Activated CD4-positive, alpha-beta T cell treated with anti-CD3 and anti-CD28 coated beads, Interleukin-2, amount 50 U/mL, for 24 hours (primary cell): ENCODE measurements at regions not wholly inside any gene's neighbourhood (a gene's known extent, or its start where the extent isn't known, plus 50 kb on each side); places are given as distances from the start of the nearest gene placed in this dataset.

ENCODE experiments used
- DNase-seq, 2 donors: peaks; one replicate each; pipeline ENCODE4 v3.0.0-alpha.2; 2020; ENCODE audit warnings: low read depth in 1 of 2, low spot score in 1 of 2

DNA sequence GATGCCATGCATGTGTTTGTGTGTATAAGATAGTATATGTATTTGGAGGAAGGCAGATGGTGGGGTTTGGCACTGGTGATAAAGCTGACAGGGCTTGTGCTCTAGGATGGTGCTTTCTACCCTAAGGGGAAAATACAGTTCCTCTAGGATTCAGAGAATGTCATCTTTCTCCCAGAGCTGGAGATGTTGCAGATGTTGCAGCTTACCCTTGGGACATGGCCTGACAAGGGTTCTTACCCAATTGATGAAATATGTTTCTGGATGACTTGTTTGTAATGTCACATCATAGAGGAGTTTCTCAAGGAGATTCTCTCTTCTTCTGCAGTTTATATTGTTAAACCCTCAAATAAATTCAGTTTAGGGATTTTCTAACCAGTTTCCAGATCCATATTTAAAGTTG, 52.5 kb upstream of the PITX2 start:
- no peak for DNase-seq

DNA sequence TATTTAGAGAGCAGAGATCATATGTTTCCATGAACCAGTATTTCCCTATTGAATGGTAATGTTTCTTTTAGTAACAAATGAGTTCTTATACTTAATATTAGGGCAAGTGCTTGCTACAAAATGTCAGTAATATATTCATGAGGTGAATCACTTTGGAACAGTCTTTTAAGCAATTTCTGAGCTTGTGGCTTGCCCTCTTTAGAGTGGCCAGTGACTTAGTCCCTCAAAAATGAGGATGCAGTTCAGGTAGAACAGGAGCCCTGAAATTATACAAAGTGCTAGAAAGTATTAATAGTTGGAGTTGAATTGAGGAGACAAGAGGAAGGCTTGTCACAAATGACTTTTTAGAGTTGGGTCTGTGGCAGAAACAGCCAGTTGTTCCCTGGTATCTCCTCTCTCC, 53.4 kb upstream of the PITX2 start:
- no peak for DNase-seq

GRCh38 chr4:110678517-110679227, 55.8 kb upstream of the PITX2 start:
- no peak for DNase-seq

DNA sequence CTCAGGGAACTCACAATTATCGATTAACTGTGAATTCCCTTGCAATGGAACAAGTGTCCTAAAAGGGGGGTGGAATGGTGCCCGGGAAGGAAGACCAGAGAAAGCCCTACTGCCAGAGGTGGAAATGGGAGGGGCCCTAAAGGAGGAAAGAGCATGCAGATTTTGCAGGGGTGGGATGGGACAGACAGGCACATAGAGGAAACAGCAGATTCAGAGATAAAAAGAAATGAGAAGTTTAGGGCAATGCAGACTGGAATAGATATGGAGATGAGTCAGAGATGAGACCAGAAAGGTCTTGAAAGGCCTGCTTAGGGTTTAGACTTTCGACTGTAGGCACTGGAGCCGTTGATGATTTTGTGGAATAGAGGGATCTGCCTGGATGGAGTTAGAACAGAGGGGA, 57.4 kb upstream of the PITX2 start:
- DNase-seq = no peak

- DNase-seq = no peak
These were observed 58.5 kb upstream of the PITX2 start for GRCh38 chr4:110681381-110681780.

- DNase-seq = no peak
These were observed 59.4 kb upstream of the PITX2 start for GRCh38 chr4:110682311-110682710.

DNA sequence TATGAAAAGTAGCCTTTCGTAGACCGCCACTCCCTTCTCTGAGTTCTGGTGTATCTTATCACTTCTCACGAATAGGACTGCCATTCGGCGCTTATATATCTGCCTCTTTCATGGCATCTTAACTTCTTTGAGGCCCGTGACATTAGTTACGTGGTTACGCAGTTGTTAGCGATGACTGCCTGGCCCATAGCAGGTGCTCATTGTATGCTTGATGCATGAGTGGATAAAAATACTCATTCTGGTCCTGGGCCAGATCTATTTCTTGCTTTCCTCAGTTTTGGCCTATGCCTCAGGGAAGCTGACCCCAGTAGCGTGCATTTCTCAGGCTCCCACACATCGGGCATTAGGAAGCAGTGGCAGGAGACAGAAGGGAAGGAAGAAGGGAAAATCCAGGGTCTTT, 60.7 kb upstream of the PITX2 start:
- no peak for DNase-seq

DNA sequence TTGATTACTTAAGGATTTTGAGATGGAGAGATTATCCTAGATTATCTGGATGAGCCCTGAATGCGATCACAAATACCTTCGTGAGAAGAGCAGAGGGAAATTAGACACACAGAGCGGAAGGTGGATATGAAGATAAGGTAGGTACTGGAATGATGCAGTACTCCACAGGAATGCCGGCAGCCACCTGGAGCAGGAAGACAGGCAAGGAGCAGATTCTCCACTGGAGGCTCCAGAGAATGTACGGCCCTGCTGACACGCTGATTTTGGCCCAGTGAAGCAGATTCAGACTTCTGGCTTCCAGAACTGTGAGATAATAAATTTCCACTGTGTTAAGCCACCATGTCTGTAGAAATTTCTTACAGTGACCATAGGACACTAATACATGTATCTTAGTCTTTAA, 79.4 kb upstream of the PITX2 start:
- DNase-seq = no peak

- DNase-seq = no peak
These were observed 82.0 kb upstream of the PITX2 start for GRCh38 chr4:110704748-110705439.

DNA sequence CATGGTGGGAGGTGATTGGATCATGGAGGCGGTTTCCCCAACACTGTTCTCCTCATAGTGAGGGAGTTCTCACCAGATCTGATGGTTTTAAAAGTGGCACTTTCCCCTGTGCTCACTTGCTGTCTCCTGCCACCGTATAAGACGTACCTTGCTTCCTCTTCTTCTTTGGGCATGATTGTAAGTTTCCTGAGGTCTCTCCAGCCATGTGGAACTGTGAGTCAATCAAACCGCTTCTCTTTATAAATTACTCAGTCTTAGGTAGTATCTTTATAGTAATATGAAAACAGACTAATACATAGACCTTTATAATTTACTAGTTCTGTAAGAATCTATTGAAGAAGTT, 82.5 kb upstream of the PITX2 start:
- no peak for DNase-seq

GRCh38 chr4:110710070-110710469, 87.2 kb upstream of the PITX2 start:
- DNase-seq = no peak

DNA sequence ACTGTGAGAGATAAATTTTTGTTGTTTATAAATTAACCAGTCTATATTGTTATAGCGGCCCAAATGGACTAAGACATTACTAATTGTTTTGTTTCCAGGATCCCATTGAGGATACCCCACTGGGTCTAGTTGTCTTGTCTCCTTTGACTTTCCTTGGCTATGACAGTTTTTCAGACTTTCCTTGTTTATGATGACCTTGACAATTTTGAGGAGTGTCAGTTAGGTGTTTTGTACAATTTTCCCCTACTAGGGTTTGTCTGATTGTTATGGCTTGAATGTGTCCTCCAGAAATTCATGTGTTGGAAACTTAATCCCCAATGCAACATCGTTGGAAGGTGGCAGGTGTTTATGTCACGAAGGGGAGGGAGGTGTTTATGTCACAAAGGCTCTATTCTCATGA, 89.6 kb upstream of the PITX2 start:
- DNase-seq = no peak

- DNase-seq = no peak
These were observed 107.4 kb upstream of the PITX2 start for GRCh38 chr4:110730318-110730717.

DNA sequence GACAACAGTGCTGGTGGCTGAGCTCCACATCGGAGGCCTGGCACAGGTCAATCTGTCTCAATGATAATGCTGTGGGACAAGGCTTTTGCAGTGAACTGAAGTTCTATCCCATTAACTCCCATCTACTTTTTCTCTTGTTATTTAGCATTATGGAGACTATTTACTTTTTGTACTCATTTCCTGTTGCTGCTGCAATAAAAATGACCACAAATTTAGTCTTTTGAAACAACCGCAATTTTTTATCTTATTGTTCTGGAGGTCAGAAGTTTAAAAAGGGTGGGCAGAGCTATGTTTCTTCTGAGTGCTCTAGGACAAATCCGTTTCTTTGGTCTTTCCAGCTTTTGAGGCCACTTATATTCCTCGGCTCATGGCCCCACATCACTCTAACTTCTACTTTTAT, 111.0 kb upstream of the PITX2 start:
- no peak for DNase-seq

GRCh38 chr4:110735686-110736085, 112.8 kb upstream of the PITX2 start:
- DNase-seq = no peak

- DNase-seq = no peak
These were observed 115.1 kb upstream of the PITX2 start for GRCh38 chr4:110737931-110738330.

DNA sequence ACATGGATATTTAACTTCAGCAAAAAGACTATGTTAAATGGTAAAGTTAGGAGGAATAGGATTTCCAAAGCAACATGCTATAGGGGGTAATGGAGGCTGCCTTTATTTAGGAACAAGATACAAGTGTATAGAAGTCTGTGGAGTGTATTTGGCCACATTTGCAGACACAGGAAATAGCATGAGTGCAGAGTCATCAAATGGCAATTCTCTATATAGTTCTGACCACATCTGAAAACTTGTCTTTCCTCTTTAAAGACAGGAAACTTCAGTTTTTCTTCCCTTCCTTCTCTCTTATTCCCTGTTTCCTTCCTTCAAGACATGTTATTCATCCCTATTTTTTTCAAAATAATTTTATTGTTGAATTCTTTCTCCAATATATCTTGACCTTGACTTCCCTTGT, 119.3 kb upstream of the PITX2 start:
- no peak for DNase-seq

- no peak for DNase-seq
These were observed 125.2 kb upstream of the PITX2 start for GRCh38 chr4:110748071-110748470.

DNA sequence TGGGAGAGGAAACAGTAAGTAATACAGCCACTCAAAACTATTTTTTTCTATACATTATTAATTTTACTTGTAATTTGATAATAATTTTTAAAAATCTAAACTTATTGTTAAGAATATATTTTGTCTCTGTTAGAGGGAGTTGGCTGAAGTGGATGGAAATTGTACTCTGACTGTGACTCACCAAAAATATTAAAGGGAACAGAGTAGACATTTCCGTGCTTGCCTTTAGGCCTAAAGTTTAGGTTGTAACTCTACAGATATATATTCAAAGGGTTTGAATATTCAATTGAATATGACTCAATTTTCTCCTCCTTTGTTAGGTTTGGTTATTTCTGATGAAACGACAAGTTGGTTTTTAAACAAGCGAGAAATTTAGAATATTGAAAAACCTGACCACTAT, 128.3 kb upstream of the PITX2 start:
- DNase-seq = no peak

DNA sequence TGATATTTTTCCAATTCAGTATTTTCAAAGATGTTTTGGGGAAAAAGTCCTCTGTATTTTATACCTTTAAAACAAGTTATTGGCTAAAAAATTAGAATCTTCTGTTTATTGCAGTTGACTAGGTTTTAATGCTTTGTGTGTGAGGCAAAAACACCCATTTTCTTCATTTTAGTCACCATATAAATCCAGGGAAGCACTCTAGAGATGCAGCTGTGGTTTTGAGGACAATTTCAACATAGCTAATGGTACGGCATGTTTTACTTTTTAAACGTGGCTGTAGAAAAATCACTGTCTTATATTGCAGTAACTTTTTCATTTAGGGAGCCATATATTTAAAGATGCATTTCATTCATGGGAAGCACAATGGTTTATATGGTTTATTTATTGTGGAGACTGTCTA, 129.1 kb upstream of the PITX2 start:
- DNase-seq = no peak

DNA sequence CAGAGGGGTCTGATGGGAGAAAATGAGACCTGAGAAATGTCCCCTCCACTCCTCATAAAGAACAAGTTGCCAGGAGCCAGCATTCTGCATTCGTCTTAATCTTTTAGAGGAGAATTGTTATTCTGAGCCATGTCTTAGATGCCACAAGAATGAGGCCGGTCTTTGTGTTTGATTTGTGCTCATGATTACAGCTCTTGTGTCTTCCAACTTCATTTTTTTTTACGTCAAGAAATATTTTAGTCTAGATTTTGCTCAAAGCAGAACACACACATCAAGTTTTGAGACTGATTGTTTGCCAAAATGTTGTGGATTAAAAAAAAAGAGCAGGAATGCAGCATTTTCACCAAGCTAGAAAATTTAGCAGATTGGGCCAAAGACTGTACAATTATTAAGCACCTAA, 130.6 kb upstream of the PITX2 start:
- no peak for DNase-seq

DNA sequence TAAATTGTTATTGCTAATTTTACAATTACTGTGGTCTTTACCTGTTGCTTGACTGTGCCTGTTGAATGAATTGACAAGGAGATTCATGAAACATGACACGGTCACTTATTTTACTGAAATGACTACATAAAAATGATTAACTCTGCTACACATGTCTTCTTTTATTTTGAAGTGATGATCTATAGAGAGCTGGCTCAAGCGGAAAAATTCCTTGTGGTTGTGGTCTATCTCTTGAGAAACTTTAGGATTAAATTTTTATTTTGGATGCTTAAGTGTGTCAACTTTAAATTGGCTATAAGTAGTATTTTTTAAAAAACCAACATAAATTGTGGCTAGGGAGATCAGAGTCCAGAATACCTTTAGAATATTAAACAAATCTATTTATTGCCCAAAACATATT, 131.8 kb upstream of the PITX2 start:
- DNase-seq = no peak

DNA sequence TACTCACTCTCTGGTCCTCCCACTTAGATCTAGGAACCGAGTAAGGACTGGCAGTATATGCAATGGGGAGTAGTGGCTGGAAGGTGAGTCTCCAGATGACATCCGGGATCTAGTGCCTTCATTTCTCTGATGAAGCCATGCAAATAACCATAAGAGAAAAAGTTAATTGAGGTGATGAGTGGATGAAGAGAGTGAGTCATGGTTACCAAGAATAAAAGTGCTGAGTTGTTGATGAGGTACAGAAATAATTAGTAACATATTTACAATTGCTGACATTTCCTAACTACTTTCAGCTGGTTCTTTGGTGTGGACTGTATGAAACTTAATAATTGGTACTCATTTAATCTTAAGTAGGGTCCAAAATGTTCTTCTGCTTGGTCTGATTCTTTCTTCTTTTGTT, 146.7 kb upstream of the PITX2 start:
- DNase-seq = no peak
